Activated B cell treated with CpG ODN at 0.5 μM for 24 hours (primary cell): ENCODE measurements at regions not wholly inside any gene's neighbourhood (a gene's known extent, or its start where the extent isn't known, plus 50 kb on each side); places are given as distances from the start of the nearest gene placed in this dataset.

Source experiments
- ATAC-seq: fragments of 200-7000 bp; cut with Tn5 transposase; one replicate; pipeline ENCODE4 v1.10.0; 2021; ENCODE audit warnings: low read depth, mild to moderate bottlenecking, moderate library complexity
- CTCF ChIA-PET: fragments of 350-600 bp; sonication (Branson Sonifier 250); formaldehyde crosslinking; loops from one replicate; lab custom pipeline; 2021; ENCODE audit warnings: antibody characterized with exemption; lab: Charles Lee
- POLR2A ChIA-PET: fragments of 350-600 bp; sonication (Branson Sonifier 250); formaldehyde crosslinking; loops from one replicate; lab custom pipeline; 2021; ENCODE audit warnings: antibody characterized with exemption; lab: Charles Lee
- DNase-seq: peaks from one replicate; pipeline ENCODE4 v3.0.0; 2022
- H3K27ac Mint-ChIP-seq: one replicate; pipeline ENCODE4 v1.8.0; 2020; ENCODE audit warnings: mixed read lengths
- H3K27me3 Mint-ChIP-seq: one replicate; pipeline ENCODE4 v1.8.0; 2021; ENCODE audit warnings: mixed read lengths
- H3K36me3 Mint-ChIP-seq: one replicate; pipeline ENCODE4 v1.8.0; 2021; ENCODE audit warnings: low read depth, mixed read lengths
- H3K4me1 Mint-ChIP-seq: one replicate; pipeline ENCODE4 v1.8.0; 2021; ENCODE audit warnings: mixed read lengths
- H3K4me3 Mint-ChIP-seq: one replicate; pipeline ENCODE4 v1.8.0; 2020; ENCODE audit warnings: mild to moderate bottlenecking, mixed read lengths
- H3K9me3 Mint-ChIP-seq: one replicate; pipeline ENCODE4 v1.8.0; 2020; ENCODE audit warnings: mixed read lengths
- intact Hi-C: fragments of 100-400 bp; cut with micrococcal nuclease; formaldehyde crosslinking; loops from one replicate; pipeline ENCODE4 v1.15.1; 2024
- TF ChIP-seq, protein P1 (sequence below): fragments of 200-600 bp; IDR thresholded peaks from one replicate; pipeline ENCODE4 v1.8.0; 2022; ENCODE audit warnings: antibody characterized with exemption, mild to moderate bottlenecking

DNA sequence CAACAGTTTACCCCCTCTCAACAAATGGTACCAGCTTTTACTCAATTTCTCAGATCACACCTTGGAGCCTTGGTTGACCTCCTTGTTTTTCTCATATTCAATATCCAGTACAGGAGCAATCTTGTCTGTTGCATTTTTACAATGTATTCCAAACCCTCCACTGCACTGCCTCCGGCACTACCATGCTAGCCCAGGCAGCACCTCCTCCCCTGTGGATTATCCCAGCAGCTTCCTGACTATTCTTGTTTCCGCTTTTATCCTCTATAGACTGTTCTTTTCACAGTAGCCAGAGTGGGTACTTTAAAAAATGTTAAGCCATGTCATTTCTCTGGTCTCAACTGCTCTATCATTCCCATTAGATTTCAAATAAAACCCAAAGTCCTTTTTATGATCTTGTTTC lies 253.4 kb upstream of the GPRIN3 start:
- Mint-ChIP-seq H3K27me3 (no peaks in the 10 kb centered on the region), H3K36me3 (no peaks in the 10 kb centered on the region), H3K4me1 (no peaks in the 10 kb centered on the region), H3K27ac (no peak overlapping the region), H3K9me3 (no peaks in the 10 kb centered on the region), H3K4me3 (no peak overlapping the region)
- CTCF ChIA-PET, result no interaction called here
- intact Hi-C loops, result no loop called here
- POLR2A ChIA-PET, result no interaction called here
- TF ChIP-seq, protein P1, sequence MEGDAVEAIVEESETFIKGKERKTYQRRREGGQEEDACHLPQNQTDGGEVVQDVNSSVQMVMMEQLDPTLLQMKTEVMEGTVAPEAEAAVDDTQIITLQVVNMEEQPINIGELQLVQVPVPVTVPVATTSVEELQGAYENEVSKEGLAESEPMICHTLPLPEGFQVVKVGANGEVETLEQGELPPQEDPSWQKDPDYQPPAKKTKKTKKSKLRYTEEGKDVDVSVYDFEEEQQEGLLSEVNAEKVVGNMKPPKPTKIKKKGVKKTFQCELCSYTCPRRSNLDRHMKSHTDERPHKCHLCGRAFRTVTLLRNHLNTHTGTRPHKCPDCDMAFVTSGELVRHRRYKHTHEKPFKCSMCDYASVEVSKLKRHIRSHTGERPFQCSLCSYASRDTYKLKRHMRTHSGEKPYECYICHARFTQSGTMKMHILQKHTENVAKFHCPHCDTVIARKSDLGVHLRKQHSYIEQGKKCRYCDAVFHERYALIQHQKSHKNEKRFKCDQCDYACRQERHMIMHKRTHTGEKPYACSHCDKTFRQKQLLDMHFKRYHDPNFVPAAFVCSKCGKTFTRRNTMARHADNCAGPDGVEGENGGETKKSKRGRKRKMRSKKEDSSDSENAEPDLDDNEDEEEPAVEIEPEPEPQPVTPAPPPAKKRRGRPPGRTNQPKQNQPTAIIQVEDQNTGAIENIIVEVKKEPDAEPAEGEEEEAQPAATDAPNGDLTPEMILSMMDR, result no peak
- no peak for ATAC-seq
- DNase-seq, result no peak

DNA sequence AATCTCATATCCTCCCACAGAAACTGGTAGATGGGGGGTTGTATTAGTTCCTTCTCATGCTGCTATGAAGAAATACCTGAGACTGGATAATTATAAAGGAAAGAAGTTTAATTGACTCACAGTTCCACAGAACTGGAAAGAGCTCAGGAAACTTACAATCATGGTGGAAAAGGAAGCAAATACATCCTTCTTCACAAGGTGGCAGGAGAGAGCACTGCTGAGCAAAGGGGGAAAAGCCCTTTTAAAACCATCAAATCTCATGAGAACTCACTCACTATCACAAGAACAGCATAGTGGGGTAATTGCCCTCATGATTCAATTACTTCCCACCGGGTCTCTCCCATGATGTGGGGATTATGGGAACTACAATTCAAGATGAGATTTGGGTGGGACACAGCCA lies 250.5 kb upstream of the GPRIN3 start:
- H3K36me3 Mint-ChIP-seq, result no peaks in the 10 kb centered on the region
- ATAC-seq, result no peak
- no peak overlapping the region for H3K27ac Mint-ChIP-seq
- intact Hi-C loops, result loop anchor here (1.0 kb wide), 1 partner anchor 344 kb away; no protein-coding TSS in a partner anchor
- TF ChIP-seq, protein P1, result no peak
- DNase-seq, result no peak
- H3K4me1 Mint-ChIP-seq, result no peaks in the 10 kb centered on the region
- no peak overlapping the region for H3K4me3 Mint-ChIP-seq
- CTCF ChIA-PET, result interaction anchor here (1.0 kb wide), 1 partner anchor 38 kb away, joined by 3 read pairs; no protein-coding TSS in a partner anchor
- no peaks in the 10 kb centered on the region for H3K27me3 Mint-ChIP-seq
- H3K9me3 Mint-ChIP-seq, result no peaks in the 10 kb centered on the region
- POLR2A ChIA-PET, result no interaction called here

DNA sequence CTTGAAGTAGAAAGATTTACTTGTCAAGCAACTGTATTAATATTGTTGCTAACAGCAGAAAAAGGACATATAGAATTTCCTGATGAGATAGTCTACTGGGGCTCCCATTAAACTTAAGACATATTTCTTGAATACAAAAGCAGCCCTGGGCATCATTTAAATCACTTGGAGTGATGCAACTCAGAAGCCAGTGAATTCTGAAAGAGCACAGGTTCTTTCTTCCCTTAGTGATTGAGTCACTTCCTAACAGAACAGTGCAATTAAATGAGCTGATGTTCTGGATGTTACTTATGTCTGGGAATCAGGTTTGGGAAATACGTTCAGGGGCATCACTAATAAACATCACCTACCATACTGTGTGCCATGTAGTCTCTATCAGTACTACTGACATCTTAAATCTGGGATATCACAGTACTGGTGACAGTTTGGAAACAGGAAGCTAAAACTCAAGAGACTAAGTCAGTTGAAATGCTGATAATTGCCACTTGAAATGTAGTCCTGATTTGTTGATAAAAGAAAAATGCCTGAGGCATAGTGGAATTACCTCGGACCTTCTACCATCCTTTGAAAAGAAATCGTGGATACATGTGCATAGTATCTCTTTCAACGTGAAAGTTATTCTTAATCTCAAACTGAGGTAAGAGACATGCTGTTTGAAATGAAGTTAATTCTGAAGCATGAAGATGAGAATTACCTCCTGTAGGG lies 249.2 kb upstream of the GPRIN3 start:
- no peaks in the 10 kb centered on the region for H3K4me1 Mint-ChIP-seq
- H3K9me3 Mint-ChIP-seq, result no peaks in the 10 kb centered on the region
- POLR2A ChIA-PET, result no interaction called here

DNA sequence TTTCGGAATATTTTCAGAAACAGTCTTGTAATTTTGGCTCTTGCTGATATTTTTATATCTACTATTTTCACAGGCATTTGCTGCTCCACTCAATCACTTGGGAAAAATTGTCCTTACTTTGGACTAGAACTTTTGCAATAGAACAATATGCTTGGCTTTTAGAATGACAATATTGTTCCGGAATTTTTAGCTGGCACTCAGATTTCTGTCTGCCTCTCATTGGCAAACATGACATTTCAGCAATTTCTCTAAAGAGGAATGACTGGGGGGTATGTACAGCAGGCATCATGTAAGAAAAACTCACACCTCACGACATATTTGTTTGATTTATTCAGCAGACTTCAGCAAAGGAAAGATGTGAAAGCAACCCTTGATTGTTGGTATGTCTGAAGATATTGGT lies 243.6 kb upstream of the GPRIN3 start:
- Mint-ChIP-seq H3K27ac (no peak overlapping the region), H3K36me3 (no peaks in the 10 kb centered on the region), H3K27me3 (peaks cover 2% of the 10 kb centered on the region), H3K4me3 (no peak overlapping the region), H3K4me1 (no peaks in the 10 kb centered on the region), H3K9me3 (peaks cover 2% of the 10 kb centered on the region)
- TF ChIP-seq, protein P1, result no peak
- ATAC-seq (no peak), DNase-seq (no peak)
- ChIA-PET CTCF (no interaction called here), POLR2A (no interaction called here)
- intact Hi-C loops, result no loop called here

More for the DNA sequence above, 249.2 kb upstream of the GPRIN3 start:
- H3K27ac Mint-ChIP-seq, result no peak overlapping the region
- no peaks in the 10 kb centered on the region for H3K27me3 Mint-ChIP-seq
- CTCF ChIA-PET, result no interaction called here
- no peak for ATAC-seq
- H3K36me3 Mint-ChIP-seq, result no peaks in the 10 kb centered on the region
- intact Hi-C loops, result no loop called here
- H3K4me3 Mint-ChIP-seq, result no peak overlapping the region
- TF ChIP-seq, protein P1, result no peak
- DNase-seq, result no peak

DNA sequence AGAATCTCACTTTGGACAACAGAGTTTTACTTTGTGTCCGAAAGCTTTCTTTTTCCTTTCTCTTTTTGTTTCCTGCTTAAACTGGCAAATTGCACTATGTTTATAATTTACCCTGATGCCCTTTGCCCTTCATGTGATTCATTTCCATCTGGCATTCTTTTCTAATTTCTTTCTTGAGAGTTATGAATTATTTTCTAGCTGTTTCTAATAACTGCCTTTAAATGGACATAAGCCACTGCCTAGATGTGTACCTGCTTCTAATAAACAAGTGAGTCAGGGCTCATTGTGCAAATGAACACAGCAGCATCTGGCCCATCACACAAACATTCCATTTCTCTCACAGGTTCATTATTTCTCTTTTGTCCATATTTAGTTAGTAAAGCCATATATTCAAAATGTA lies 242.3 kb upstream of the GPRIN3 start:
- Mint-ChIP-seq H3K36me3 (no peaks in the 10 kb centered on the region), H3K4me1 (no peaks in the 10 kb centered on the region), H3K4me3 (no peak overlapping the region), H3K27me3 (peaks cover 2% of the 10 kb centered on the region), H3K9me3 (peaks cover 3% of the 10 kb centered on the region), H3K27ac (no peak overlapping the region)
- CTCF ChIA-PET, result no interaction called here
- DNase-seq, result no peak
- POLR2A ChIA-PET, result no interaction called here
- intact Hi-C loops, result no loop called here
- TF ChIP-seq, protein P1, result no peak
- ATAC-seq, result no peak
